Testis (tissue), 2 donors: ENCODE measurements at regions not wholly inside any gene's neighbourhood (a gene's known extent, or its start where the extent isn't known, plus 50 kb on each side); places are given as distances from the start of the nearest gene placed in this dataset.

ENCODE experiments used
- DNase-seq: peaks from one replicate; pipeline ENCODE4 v3.0.0-alpha.2; 2019
- H3K27ac ChIP-seq, 2 donors: fragments of 200-600 bp; sonication (generic); one replicate each; pipeline ENCODE4 v1.5.1; 2019
- H3K27me3 ChIP-seq: fragments of 200-600 bp; sonication (generic); one replicate; pipeline ENCODE4 v1.5.1; 2019
- H3K36me3 ChIP-seq: fragments of 200-600 bp; sonication (generic); one replicate; pipeline ENCODE4 v1.5.1; 2017; ENCODE audit warnings: low read depth; ENCODE audit errors: missing control alignments
- H3K4me1 ChIP-seq: fragments of 200-600 bp; sonication (generic); one replicate; pipeline ENCODE4 v1.5.1; 2019
- H3K4me3 ChIP-seq, 2 donors: fragments of 200-600 bp; sonication (generic); one replicate each; pipeline ENCODE4 v1.5.1; 2017 to 2019
- H3K9me3 ChIP-seq: fragments of 200-600 bp; sonication (generic); one replicate; pipeline ENCODE4 v1.5.1; 2017
- CTCF ChIP-seq, 3 experiments: fragments of 450-650 bp in 2 of 3; fragments of 200-600 bp in 1 of 3; sonication (generic) in 1 of 3; IDR thresholded peaks; one replicate each; pipeline ENCODE4 v1.5.1; 2016 to 2019; ENCODE audit warnings: antibody characterized with exemption in 3 of 3, mild to moderate bottlenecking in 2 of 3, moderate library complexity in 1 of 3
- POLR2A ChIP-seq: fragments of 450-650 bp; IDR thresholded peaks from one replicate; pipeline ENCODE4 v1.6.1; 2017; ENCODE audit warnings: antibody characterized with exemption, mild to moderate bottlenecking, moderate library complexity
- WGBS, 2 donors: methylation state at CpG; one replicate each; pipeline ENCODE4 v1.1.5; 2018; 5-methylcytosine and 5-hydroxymethylcytosine counted together
- intact Hi-C: fragments of 100-400 bp; cut with DNase I; formaldehyde crosslinking; loops from one replicate; pipeline ENCODE4 v1.15.1; 2023; ENCODE audit warnings: low total_unique reads

- no peak overlapping the region for H3K4me3 ChIP-seq
- H3K36me3 ChIP-seq, result no peaks in the 10 kb centered on the region
- H3K9me3 ChIP-seq, result no peaks in the 10 kb centered on the region
- H3K27ac ChIP-seq, result no peak overlapping the region
- DNase-seq, result no peak
- TF ChIP-seq CTCF (IDR thresholded peaks at IDR 0.05), result no peak
- TF ChIP-seq POLR2A, result no peak
- no peaks in the 10 kb centered on the region for H3K4me1 ChIP-seq
- no peaks in the 10 kb centered on the region for H3K27me3 ChIP-seq
- WGBS, 2 donors, result 85 to 90% methylated on average over 4 to 6 of the region's 6 CpGs
- intact Hi-C loops, result no loop called here
These were observed 142.4 kb upstream of the SLC24A3 start for GRCh38 chr20:19070026-19070425.

- intact Hi-C loops, result no loop called here
- WGBS, 2 donors, result 80 to 87% methylated on average over 3 of the region's 3 CpGs
These were observed 141.6 kb upstream of the SLC24A3 start for GRCh38 chr20:19070681-19071445.

GRCh38 chr20:19071446-19071725, 141.1 kb upstream of the SLC24A3 start:
- 76 to 87% methylated on average over 3 of the region's 3 CpGs for WGBS, 2 donors
- no peak for TF ChIP-seq CTCF (IDR thresholded peaks at IDR 0.05)
- no peak for TF ChIP-seq POLR2A
- Histone ChIP-seq H3K4me1 (no peaks in the 10 kb centered on the region), H3K9me3 (no peaks in the 10 kb centered on the region), H3K27me3 (no peaks in the 10 kb centered on the region), H3K27ac (no peak overlapping the region), H3K4me3 (no peak overlapping the region), H3K36me3 (no peaks in the 10 kb centered on the region)
- no peak for DNase-seq
- intact Hi-C loops, result no loop called here

More at GRCh38 chr20:19070681-19071445, 141.6 kb upstream of the SLC24A3 start:
- no peaks in the 10 kb centered on the region for H3K36me3 ChIP-seq
- H3K9me3 ChIP-seq, result no peaks in the 10 kb centered on the region
- no peak for TF ChIP-seq POLR2A
- no peak for TF ChIP-seq CTCF (IDR thresholded peaks at IDR 0.05)
- no peak overlapping the region for H3K4me3 ChIP-seq
- DNase-seq, result no peak
- no peaks in the 10 kb centered on the region for H3K27me3 ChIP-seq
- no peaks in the 10 kb centered on the region for H3K4me1 ChIP-seq
- H3K27ac ChIP-seq, result no peak overlapping the region

GRCh38 chr20:19071902-19072498, 140.4 kb upstream of the SLC24A3 start:
- 89 to 91% methylated on average over 2 of the region's 2 CpGs for WGBS, 2 donors
- DNase-seq, result no peak
- no peaks in the 10 kb centered on the region for H3K9me3 ChIP-seq
- H3K4me3 ChIP-seq, result no peak overlapping the region
- no peaks in the 10 kb centered on the region for H3K36me3 ChIP-seq
- no peak overlapping the region for H3K27ac ChIP-seq
- intact Hi-C loops, result no loop called here
- no peaks in the 10 kb centered on the region for H3K27me3 ChIP-seq
- no peak for TF ChIP-seq POLR2A
- TF ChIP-seq CTCF (IDR thresholded peaks at IDR 0.05), result no peak
- H3K4me1 ChIP-seq, result no peaks in the 10 kb centered on the region

GRCh38 chr20:19072988-19073387, 139.5 kb upstream of the SLC24A3 start:
- H3K27me3 ChIP-seq, result no peaks in the 10 kb centered on the region
- no peak for TF ChIP-seq POLR2A
- no peak for TF ChIP-seq CTCF (IDR thresholded peaks at IDR 0.05)
- intact Hi-C loops, result no loop called here

More at GRCh38 chr20:19072988-19073387, 139.5 kb upstream of the SLC24A3 start:
- 93 to 96% methylated on average over 5 of the region's 5 CpGs for WGBS, 2 donors
- Histone ChIP-seq H3K4me3 (no peak overlapping the region), H3K9me3 (no peaks in the 10 kb centered on the region), H3K36me3 (no peaks in the 10 kb centered on the region), H3K4me1 (no peaks in the 10 kb centered on the region), H3K27ac (no peak overlapping the region)
- DNase-seq, result no peak
